ENCODE measurements at regions not wholly inside any gene's neighbourhood (a gene's known extent, or its start where the extent isn't known, plus 50 kb on each side); places are given as distances from the start of the nearest gene placed in this dataset.

GRCh38 chr9:13970426-13970825 lies 343.5 kb downstream of the NFIB start:
- no peak overlapping the region for H3K27ac ChIP-seq (ENCODE audit: low read depth, low read length)
- H3K4me3 ChIP-seq (ENCODE audit: low read depth, low read length): no peak overlapping the region
- H3K36me3 ChIP-seq (ENCODE audit: control insufficient read depth, insufficient read depth, low read length): no peaks in the 10 kb centered on the region
- WGBS (ENCODE audit: insufficient coverage): 100% methylated on average over 1 of the region's 3 CpGs
- H3K27me3 ChIP-seq (ENCODE audit: control insufficient read depth, insufficient read depth, low read length): no peaks in the 10 kb centered on the region
- no peaks in the 10 kb centered on the region for H3K4me1 ChIP-seq (ENCODE audit: control insufficient read depth, insufficient read depth, low read length)
- DNase-seq (ENCODE audit: low read depth in 4 of 6, low spot score in 6 of 6): no peak
- H3K9me3 ChIP-seq (ENCODE audit: control insufficient read depth, insufficient read depth, low read length): no peaks in the 10 kb centered on the region

- Histone ChIP-seq H3K27me3 (ENCODE audit: control insufficient read depth, insufficient read depth, low read length) (no peaks in the 10 kb centered on the region), H3K4me3 (ENCODE audit: low read depth, low read length) (no peak overlapping the region), H3K36me3 (ENCODE audit: control insufficient read depth, insufficient read depth, low read length) (no peaks in the 10 kb centered on the region), H3K9me3 (ENCODE audit: control insufficient read depth, insufficient read depth, low read length) (no peaks in the 10 kb centered on the region), H3K4me1 (ENCODE audit: control insufficient read depth, insufficient read depth, low read length) (no peaks in the 10 kb centered on the region), H3K27ac (ENCODE audit: low read depth, low read length) (no peak overlapping the region)
- DNase-seq (ENCODE audit: low read depth in 4 of 6, low spot score in 6 of 6): no peak
- no CpG with 5 or more reads among the region's 4 CpGs for WGBS (ENCODE audit: insufficient coverage)
These were observed 343.9 kb downstream of the NFIB start for GRCh38 chr9:13970018-13970417.

GRCh38 chr9:13967438-13967837 lies 346.5 kb downstream of the NFIB start:
- Histone ChIP-seq H3K27ac (ENCODE audit: low read depth, low read length) (no peak overlapping the region), H3K4me3 (ENCODE audit: low read depth, low read length) (no peak overlapping the region), H3K36me3 (ENCODE audit: control insufficient read depth, insufficient read depth, low read length) (no peaks in the 10 kb centered on the region), H3K9me3 (ENCODE audit: control insufficient read depth, insufficient read depth, low read length) (no peaks in the 10 kb centered on the region), H3K4me1 (ENCODE audit: control insufficient read depth, insufficient read depth, low read length) (no peaks in the 10 kb centered on the region), H3K27me3 (ENCODE audit: control insufficient read depth, insufficient read depth, low read length) (no peaks in the 10 kb centered on the region)
- WGBS (ENCODE audit: insufficient coverage): 87% methylated on average over 2 of the region's 4 CpGs
- no peak for DNase-seq (ENCODE audit: low read depth in 4 of 6, low spot score in 6 of 6)

- Histone ChIP-seq H3K27ac (ENCODE audit: low read depth, low read length) (no peak overlapping the region), H3K27me3 (ENCODE audit: control insufficient read depth, insufficient read depth, low read length) (no peaks in the 10 kb centered on the region), H3K4me1 (ENCODE audit: control insufficient read depth, insufficient read depth, low read length) (no peaks in the 10 kb centered on the region), H3K36me3 (ENCODE audit: control insufficient read depth, insufficient read depth, low read length) (no peaks in the 10 kb centered on the region), H3K9me3 (ENCODE audit: control insufficient read depth, insufficient read depth, low read length) (no peaks in the 10 kb centered on the region), H3K4me3 (ENCODE audit: low read depth, low read length) (no peak overlapping the region)
- no peak for DNase-seq (ENCODE audit: low read depth in 4 of 6, low spot score in 6 of 6)
- WGBS (ENCODE audit: insufficient coverage): no CpG with 5 or more reads among the region's 1 CpG
These were observed 346.9 kb downstream of the NFIB start for GRCh38 chr9:13967011-13967410.

- H3K27me3 ChIP-seq (ENCODE audit: control insufficient read depth, insufficient read depth, low read length): no peaks in the 10 kb centered on the region
- no peak overlapping the region for H3K4me3 ChIP-seq (ENCODE audit: low read depth, low read length)
- H3K36me3 ChIP-seq (ENCODE audit: control insufficient read depth, insufficient read depth, low read length): no peaks in the 10 kb centered on the region
- DNase-seq (ENCODE audit: low read depth in 4 of 6, low spot score in 6 of 6): no peak
- H3K4me1 ChIP-seq (ENCODE audit: control insufficient read depth, insufficient read depth, low read length): no peaks in the 10 kb centered on the region
- no peaks in the 10 kb centered on the region for H3K9me3 ChIP-seq (ENCODE audit: control insufficient read depth, insufficient read depth, low read length)
- 100% methylated on average over 1 of the region's 3 CpGs for WGBS (ENCODE audit: insufficient coverage)
- H3K27ac ChIP-seq (ENCODE audit: low read depth, low read length): no peak overlapping the region
These were observed 350.8 kb downstream of the NFIB start for GRCh38 chr9:13963005-13963653.

- Histone ChIP-seq H3K27ac (ENCODE audit: low read depth, low read length) (no peak overlapping the region), H3K36me3 (ENCODE audit: control insufficient read depth, insufficient read depth, low read length) (no peaks in the 10 kb centered on the region), H3K4me3 (ENCODE audit: low read depth, low read length) (no peak overlapping the region), H3K4me1 (ENCODE audit: control insufficient read depth, insufficient read depth, low read length) (no peaks in the 10 kb centered on the region), H3K27me3 (ENCODE audit: control insufficient read depth, insufficient read depth, low read length) (no peaks in the 10 kb centered on the region), H3K9me3 (ENCODE audit: control insufficient read depth, insufficient read depth, low read length) (no peaks in the 10 kb centered on the region)
- 92% methylated on average over 6 of the region's 6 CpGs for WGBS (ENCODE audit: insufficient coverage)
- peak in 1 of 6 donors; percentile 44 for DNase-seq (ENCODE audit: low read depth in 4 of 6, low spot score in 6 of 6)
These were observed 351.9 kb downstream of the NFIB start for GRCh38 chr9:13962006-13962405.

- no peaks in the 10 kb centered on the region for H3K36me3 ChIP-seq (ENCODE audit: control insufficient read depth, insufficient read depth, low read length)
- no peak overlapping the region for H3K27ac ChIP-seq (ENCODE audit: low read depth, low read length)
- 83% methylated on average over 4 of the region's 11 CpGs for WGBS (ENCODE audit: insufficient coverage)
These were observed 353.8 kb downstream of the NFIB start for GRCh38 chr9:13960011-13960765.

GRCh38 chr9:13958672-13959071 lies 355.3 kb downstream of the NFIB start:
- DNase-seq (ENCODE audit: low read depth in 4 of 6, low spot score in 6 of 6): no peak
- Histone ChIP-seq H3K4me3 (ENCODE audit: low read depth, low read length) (no peak overlapping the region), H3K27me3 (ENCODE audit: control insufficient read depth, insufficient read depth, low read length) (no peaks in the 10 kb centered on the region), H3K4me1 (ENCODE audit: control insufficient read depth, insufficient read depth, low read length) (no peaks in the 10 kb centered on the region), H3K36me3 (ENCODE audit: control insufficient read depth, insufficient read depth, low read length) (no peaks in the 10 kb centered on the region), H3K9me3 (ENCODE audit: control insufficient read depth, insufficient read depth, low read length) (no peaks in the 10 kb centered on the region), H3K27ac (ENCODE audit: low read depth, low read length) (no peak overlapping the region)
- no CpG with 5 or more reads among the region's 1 CpG for WGBS (ENCODE audit: insufficient coverage)

More at GRCh38 chr9:13960011-13960765, 353.8 kb downstream of the NFIB start:
- H3K4me1 ChIP-seq (ENCODE audit: control insufficient read depth, insufficient read depth, low read length): no peaks in the 10 kb centered on the region
- H3K27me3 ChIP-seq (ENCODE audit: control insufficient read depth, insufficient read depth, low read length): no peaks in the 10 kb centered on the region
- H3K9me3 ChIP-seq (ENCODE audit: control insufficient read depth, insufficient read depth, low read length): no peaks in the 10 kb centered on the region
- no peak for DNase-seq (ENCODE audit: low read depth in 4 of 6, low spot score in 6 of 6)
- no peak overlapping the region for H3K4me3 ChIP-seq (ENCODE audit: low read depth, low read length)

GRCh38 chr9:13957089-13957488 lies 356.9 kb downstream of the NFIB start:
- no peaks in the 10 kb centered on the region for H3K36me3 ChIP-seq (ENCODE audit: control insufficient read depth, insufficient read depth, low read length)
- no CpG with 5 or more reads among the region's 2 CpGs for WGBS (ENCODE audit: insufficient coverage)
- H3K9me3 ChIP-seq (ENCODE audit: control insufficient read depth, insufficient read depth, low read length): no peaks in the 10 kb centered on the region
- no peak for DNase-seq (ENCODE audit: low read depth in 4 of 6, low spot score in 6 of 6)
- no peak overlapping the region for H3K27ac ChIP-seq (ENCODE audit: low read depth, low read length)
- H3K4me3 ChIP-seq (ENCODE audit: low read depth, low read length): no peak overlapping the region
- no peaks in the 10 kb centered on the region for H3K4me1 ChIP-seq (ENCODE audit: control insufficient read depth, insufficient read depth, low read length)
- H3K27me3 ChIP-seq (ENCODE audit: control insufficient read depth, insufficient read depth, low read length): no peaks in the 10 kb centered on the region

- no peak for DNase-seq (ENCODE audit: low read depth in 4 of 6, low spot score in 6 of 6)
- Histone ChIP-seq H3K4me3 (ENCODE audit: low read depth, low read length) (no peak overlapping the region), H3K27me3 (ENCODE audit: control insufficient read depth, insufficient read depth, low read length) (no peaks in the 10 kb centered on the region), H3K27ac (ENCODE audit: low read depth, low read length) (no peak overlapping the region), H3K36me3 (ENCODE audit: control insufficient read depth, insufficient read depth, low read length) (no peaks in the 10 kb centered on the region), H3K9me3 (ENCODE audit: control insufficient read depth, insufficient read depth, low read length) (no peaks in the 10 kb centered on the region), H3K4me1 (ENCODE audit: control insufficient read depth, insufficient read depth, low read length) (no peaks in the 10 kb centered on the region)
- WGBS (ENCODE audit: insufficient coverage): no CpG with 5 or more reads among the region's 4 CpGs
These were observed 357.8 kb downstream of the NFIB start for GRCh38 chr9:13956107-13956506.

Data from spinal cord (tissue), 9 donors.